ENCODE measurements at regions not wholly inside any gene's neighbourhood (a gene's known extent, or its start where the extent isn't known, plus 50 kb on each side); places are given as distances from the start of the nearest gene placed in this dataset.

- no peak overlapping the region for H3K27ac Mint-ChIP-seq
- CTCF ChIA-PET: no interaction called here
These were observed 341.7 kb upstream of the ADGRL2 start for GRCh38 chr1:81459043-81459442.

GRCh38 chr1:81458186-81458585 lies 342.5 kb upstream of the ADGRL2 start:
- Mint-ChIP-seq H3K36me3 (ENCODE audit: low read depth) (no peaks in the 10 kb centered on the region), H3K9me3 (no peaks in the 10 kb centered on the region), H3K4me3 (no peak overlapping the region), H3K27ac (no peak overlapping the region), H3K27me3 (no peaks in the 10 kb centered on the region), H3K4me1 (no peaks in the 10 kb centered on the region)
- ChIA-PET CTCF (no interaction called here), POLR2A (no interaction called here)
- DNase-seq: no peak

More at GRCh38 chr1:81459043-81459442, 341.7 kb upstream of the ADGRL2 start:
- H3K4me1 Mint-ChIP-seq: no peaks in the 10 kb centered on the region
- H3K27me3 Mint-ChIP-seq: no peaks in the 10 kb centered on the region
- DNase-seq: no peak
- no peaks in the 10 kb centered on the region for H3K9me3 Mint-ChIP-seq
- no peaks in the 10 kb centered on the region for H3K36me3 Mint-ChIP-seq (ENCODE audit: low read depth)
- POLR2A ChIA-PET: no interaction called here
- no peak overlapping the region for H3K4me3 Mint-ChIP-seq

- ChIA-PET CTCF (no interaction called here), POLR2A (no interaction called here)
- no peaks in the 10 kb centered on the region for H3K27me3 Mint-ChIP-seq
These were observed 345.3 kb upstream of the ADGRL2 start for GRCh38 chr1:81455481-81455880.

GRCh38 chr1:81453971-81454370 lies 346.8 kb upstream of the ADGRL2 start:
- no peaks in the 10 kb centered on the region for H3K36me3 Mint-ChIP-seq (ENCODE audit: low read depth)

More at GRCh38 chr1:81455481-81455880, 345.3 kb upstream of the ADGRL2 start:
- DNase-seq: no peak
- Mint-ChIP-seq H3K27ac (no peak overlapping the region), H3K36me3 (ENCODE audit: low read depth) (no peaks in the 10 kb centered on the region), H3K9me3 (no peaks in the 10 kb centered on the region), H3K4me3 (no peak overlapping the region), H3K4me1 (no peaks in the 10 kb centered on the region)

DNA sequence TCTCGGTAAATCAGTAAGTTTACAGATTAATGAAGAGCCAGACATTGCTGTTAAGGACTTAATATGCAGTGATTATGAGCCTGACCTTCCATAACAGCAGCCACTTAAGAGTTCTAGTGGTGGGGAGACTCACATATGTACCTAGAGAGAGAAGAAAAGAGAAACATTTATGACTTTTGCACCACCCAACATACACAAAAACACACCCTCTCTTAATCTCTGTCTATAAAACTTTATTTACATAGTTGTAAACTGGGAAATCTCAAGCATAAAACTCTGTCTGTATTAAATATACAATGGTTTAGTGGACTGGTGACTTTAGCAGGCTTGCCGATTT lies 347.4 kb upstream of the ADGRL2 start:
- Mint-ChIP-seq H3K27ac (no peak overlapping the region), H3K9me3 (no peaks in the 10 kb centered on the region), H3K4me1 (no peaks in the 10 kb centered on the region), H3K36me3 (ENCODE audit: low read depth) (no peaks in the 10 kb centered on the region), H3K4me3 (no peak overlapping the region), H3K27me3 (no peaks in the 10 kb centered on the region)
- POLR2A ChIA-PET: no interaction called here
- DNase-seq: no peak
- CTCF ChIA-PET: no interaction called here

More at GRCh38 chr1:81453971-81454370, 346.8 kb upstream of the ADGRL2 start:
- Mint-ChIP-seq H3K4me1 (no peaks in the 10 kb centered on the region), H3K27me3 (no peaks in the 10 kb centered on the region), H3K4me3 (no peak overlapping the region), H3K27ac (no peak overlapping the region), H3K9me3 (no peaks in the 10 kb centered on the region)
- CTCF ChIA-PET: no interaction called here
- no peak for DNase-seq
- POLR2A ChIA-PET: no interaction called here

- Mint-ChIP-seq H3K27ac (no peak overlapping the region), H3K27me3 (no peaks in the 10 kb centered on the region), H3K4me1 (no peaks in the 10 kb centered on the region), H3K4me3 (no peak overlapping the region), H3K36me3 (ENCODE audit: low read depth) (no peaks in the 10 kb centered on the region), H3K9me3 (no peaks in the 10 kb centered on the region)
- CTCF ChIA-PET: no interaction called here
- no peak for DNase-seq
- POLR2A ChIA-PET: no interaction called here
These were observed 347.9 kb upstream of the ADGRL2 start for GRCh38 chr1:81452693-81453366.

DNA sequence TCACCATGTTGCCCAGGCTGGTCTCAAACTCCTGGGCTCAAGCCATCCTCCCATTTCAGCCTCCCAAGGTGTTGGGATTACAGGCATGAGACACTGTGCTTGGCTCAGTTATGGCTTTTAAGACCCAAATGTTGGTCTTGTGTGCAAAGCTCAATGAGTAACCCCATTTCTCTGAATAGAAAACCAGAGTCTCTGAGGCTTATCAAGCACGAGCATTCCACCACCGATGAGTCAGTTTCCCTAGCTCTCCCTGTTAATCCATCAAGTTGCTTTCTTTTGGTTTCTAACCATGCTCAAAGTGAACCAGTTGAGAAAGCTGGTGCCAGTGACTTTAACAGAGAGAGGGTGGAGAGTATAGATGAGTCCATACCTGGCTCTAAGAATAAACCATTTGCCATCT lies 350.9 kb upstream of the ADGRL2 start:
- ChIA-PET POLR2A (no interaction called here), CTCF (interaction anchor here (0.8 kb wide), 1 partner anchor 21 kb away, joined by 3 read pairs; no protein-coding TSS in a partner anchor)
- Mint-ChIP-seq H3K27ac (no peak overlapping the region), H3K36me3 (ENCODE audit: low read depth) (no peaks in the 10 kb centered on the region), H3K4me1 (no peaks in the 10 kb centered on the region), H3K4me3 (no peak overlapping the region), H3K27me3 (no peaks in the 10 kb centered on the region), H3K9me3 (no peaks in the 10 kb centered on the region)
- DNase-seq: no peak

DNA sequence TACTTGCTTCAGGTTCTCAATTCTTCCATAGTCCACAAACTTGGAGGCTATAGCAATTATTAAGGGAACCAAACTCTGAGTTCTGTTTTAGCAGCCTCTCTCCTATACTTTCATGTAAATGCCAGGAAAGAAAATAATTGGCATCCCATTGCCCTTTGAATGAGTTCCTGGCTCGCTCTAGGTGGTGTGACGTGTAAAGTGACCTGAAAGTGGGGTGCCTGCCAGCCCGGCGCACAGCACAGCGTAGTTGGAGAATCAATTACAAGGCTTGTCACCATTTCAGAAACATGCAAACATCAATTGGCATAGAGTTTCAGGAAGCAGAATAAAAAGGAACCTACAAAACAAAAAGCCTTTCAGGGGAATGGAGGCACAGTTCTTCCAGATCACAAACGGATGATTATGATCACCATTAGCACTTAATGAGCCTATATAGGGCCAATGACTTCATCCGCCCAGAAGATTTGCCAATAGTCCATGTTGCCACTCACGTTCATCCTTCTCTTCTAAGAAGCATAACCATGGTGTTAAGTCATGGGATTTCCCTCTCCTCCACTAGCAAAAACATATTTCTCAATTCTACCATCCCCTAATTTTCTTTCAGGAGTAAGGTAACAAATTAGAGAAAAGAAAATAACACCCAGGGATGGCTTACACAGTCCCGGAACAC lies 354.6 kb upstream of the ADGRL2 start:
- Mint-ChIP-seq H3K36me3 (ENCODE audit: low read depth) (no peaks in the 10 kb centered on the region), H3K9me3 (no peaks in the 10 kb centered on the region), H3K27me3 (no peaks in the 10 kb centered on the region), H3K4me3 (no peak overlapping the region), H3K27ac (no peak overlapping the region), H3K4me1 (no peaks in the 10 kb centered on the region)
- CTCF ChIA-PET: no interaction called here
- DNase-seq: no peak
- POLR2A ChIA-PET: no interaction called here

DNA sequence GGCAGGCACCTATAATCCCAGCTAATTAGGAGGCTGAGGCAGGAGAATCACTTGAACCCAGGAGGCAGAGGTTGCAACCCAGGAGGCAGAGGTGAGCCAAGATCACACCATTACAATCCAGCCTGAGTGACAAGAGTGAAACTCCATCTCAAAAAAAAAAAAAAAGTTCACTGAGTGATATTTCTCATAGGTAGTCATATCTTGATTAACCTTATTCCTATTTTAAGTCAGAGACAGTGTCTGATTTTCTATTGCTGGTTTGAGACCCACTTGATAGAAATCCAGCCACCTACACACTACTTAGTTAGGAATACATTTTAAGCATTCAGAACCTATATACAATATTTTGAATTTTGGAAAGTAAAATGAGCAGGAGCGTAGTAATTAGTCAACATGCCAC lies 357.4 kb upstream of the ADGRL2 start:
- H3K9me3 Mint-ChIP-seq: no peaks in the 10 kb centered on the region
- H3K36me3 Mint-ChIP-seq (ENCODE audit: low read depth): no peaks in the 10 kb centered on the region
- CTCF ChIA-PET: no interaction called here
- POLR2A ChIA-PET: no interaction called here
- no peaks in the 10 kb centered on the region for H3K27me3 Mint-ChIP-seq
- no peak overlapping the region for H3K27ac Mint-ChIP-seq
- no peak for DNase-seq
- H3K4me1 Mint-ChIP-seq: no peaks in the 10 kb centered on the region
- no peak overlapping the region for H3K4me3 Mint-ChIP-seq

DNA sequence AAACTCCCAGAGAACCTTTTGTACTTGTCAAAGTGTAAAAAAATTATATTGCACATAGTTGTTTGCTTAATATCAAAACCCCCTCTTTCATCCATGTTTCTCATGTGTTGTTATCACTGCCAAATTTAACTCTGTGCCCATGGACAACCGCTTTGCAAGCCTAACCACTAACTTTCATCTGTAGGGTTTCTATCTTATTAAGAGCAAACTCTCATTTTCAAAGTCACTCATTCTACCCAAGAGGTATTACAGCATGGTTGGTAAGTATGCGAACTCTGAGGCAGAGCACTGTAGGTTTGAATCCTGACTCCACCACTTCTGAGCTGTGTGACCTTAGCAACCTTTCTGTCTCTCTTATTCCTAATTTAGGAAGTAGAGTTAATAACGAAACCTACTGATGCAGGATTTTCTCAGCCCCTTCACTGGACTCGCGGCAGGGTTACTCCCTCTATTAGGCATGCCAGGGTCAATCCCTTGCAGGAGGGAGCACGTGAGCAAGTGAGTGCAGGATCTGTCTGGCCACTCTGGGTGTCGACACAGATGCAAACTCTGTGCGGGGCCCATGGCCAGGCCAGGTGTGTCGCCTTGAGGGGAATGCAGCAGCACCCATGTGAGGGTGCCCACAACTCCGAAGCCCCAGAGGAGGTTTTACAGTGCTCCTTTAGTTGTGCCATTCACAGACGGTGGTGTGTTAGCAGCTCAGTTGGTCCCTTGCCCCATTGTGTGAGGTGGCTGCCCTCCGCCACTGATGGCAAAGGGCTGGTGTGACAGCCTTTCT lies 361.5 kb upstream of the ADGRL2 start:
- no peaks in the 10 kb centered on the region for H3K36me3 Mint-ChIP-seq (ENCODE audit: low read depth)
- H3K4me3 Mint-ChIP-seq: no peak overlapping the region
- H3K9me3 Mint-ChIP-seq: no peaks in the 10 kb centered on the region
- ChIA-PET CTCF (interaction anchor here (1.1 kb wide), 1 partner anchor 830 kb away, joined by 4 read pairs; no protein-coding TSS in a partner anchor), POLR2A (no interaction called here)
- no peaks in the 10 kb centered on the region for H3K27me3 Mint-ChIP-seq
- no peaks in the 10 kb centered on the region for H3K4me1 Mint-ChIP-seq
- no peak for DNase-seq
- no peak overlapping the region for H3K27ac Mint-ChIP-seq

DNA sequence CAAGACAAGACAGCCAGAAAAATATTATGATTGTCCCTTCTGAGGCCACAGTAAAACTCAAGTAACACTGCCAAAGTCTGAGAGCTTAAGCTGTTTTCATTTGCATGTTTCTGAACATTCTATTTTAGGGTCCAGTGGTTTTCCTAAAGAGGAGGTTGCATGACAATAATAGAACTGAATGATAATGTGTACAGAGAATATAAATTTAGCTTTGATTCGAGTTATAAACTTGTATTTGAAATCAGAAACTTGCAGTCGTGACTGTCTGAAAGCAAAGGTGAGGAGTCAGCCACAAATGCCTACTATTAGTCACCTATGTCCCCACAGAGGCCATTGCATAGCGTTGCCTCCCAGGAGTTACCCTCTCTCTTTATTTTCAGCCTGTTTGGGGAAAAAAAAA lies 363.1 kb upstream of the ADGRL2 start:
- POLR2A ChIA-PET: no interaction called here

DNA sequence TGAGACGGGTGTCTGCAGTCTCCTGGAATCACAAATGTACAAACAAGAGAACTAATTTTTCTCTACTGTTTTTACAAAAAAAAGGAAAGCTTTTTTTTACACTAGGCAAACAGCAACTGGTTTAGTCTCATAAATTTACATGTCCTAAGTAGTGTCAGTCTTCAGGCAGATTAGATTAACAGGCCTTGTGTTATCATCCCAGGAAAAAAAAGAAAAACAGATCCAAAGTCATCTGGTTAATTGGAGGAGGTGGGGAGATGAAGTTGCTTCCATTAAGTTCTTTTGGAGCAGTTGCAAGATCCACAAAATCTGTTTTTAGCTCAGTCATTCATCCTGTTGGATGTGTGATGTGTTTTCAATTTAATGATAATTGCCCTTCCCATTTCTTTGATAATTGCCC lies 363.5 kb upstream of the ADGRL2 start:
- Mint-ChIP-seq H3K4me3 (no peak overlapping the region), H3K9me3 (no peaks in the 10 kb centered on the region), H3K27me3 (no peaks in the 10 kb centered on the region), H3K27ac (no peak overlapping the region), H3K36me3 (ENCODE audit: low read depth) (no peaks in the 10 kb centered on the region), H3K4me1 (no peaks in the 10 kb centered on the region)
- ChIA-PET POLR2A (no interaction called here), CTCF (interaction anchor here (0.6 kb wide), 1 partner anchor 252 kb away, joined by 4 read pairs; no protein-coding TSS in a partner anchor)
- no peak for DNase-seq

More for the DNA sequence above, 363.1 kb upstream of the ADGRL2 start:
- DNase-seq: no peak
- H3K9me3 Mint-ChIP-seq: no peaks in the 10 kb centered on the region
- H3K27ac Mint-ChIP-seq: no peak overlapping the region
- H3K4me3 Mint-ChIP-seq: no peak overlapping the region
- no peaks in the 10 kb centered on the region for H3K4me1 Mint-ChIP-seq
- H3K27me3 Mint-ChIP-seq: no peaks in the 10 kb centered on the region
- CTCF ChIA-PET: interaction anchor here (0.6 to 1.1 kb wide), 2 partner anchors 252 to 828 kb away, joined by 4 read pairs; no protein-coding TSS in a partner anchor
- no peaks in the 10 kb centered on the region for H3K36me3 Mint-ChIP-seq (ENCODE audit: low read depth)

GRCh38 chr1:81435175-81435574 lies 365.6 kb upstream of the ADGRL2 start:
- H3K4me3 Mint-ChIP-seq: no peak overlapping the region
- H3K9me3 Mint-ChIP-seq: no peaks in the 10 kb centered on the region
- H3K36me3 Mint-ChIP-seq (ENCODE audit: low read depth): no peaks in the 10 kb centered on the region
- ChIA-PET POLR2A (no interaction called here), CTCF (no interaction called here)
- H3K27me3 Mint-ChIP-seq: no peaks in the 10 kb centered on the region
- no peak for DNase-seq
- no peaks in the 10 kb centered on the region for H3K4me1 Mint-ChIP-seq
- no peak overlapping the region for H3K27ac Mint-ChIP-seq
